ENCODE measurements at regions not wholly inside any gene's neighbourhood (a gene's known extent, or its start where the extent isn't known, plus 50 kb on each side); places are given as distances from the start of the nearest gene placed in this dataset.
A peak's percentile ranks its signal among the peaks of the same experiment; 100 is the strongest.
"Not testable (repeated sequence)": the region's sequence is repeated elsewhere in the genome, so short reads cannot be mapped to it uniquely, and the experiment has no call there.

DNA sequence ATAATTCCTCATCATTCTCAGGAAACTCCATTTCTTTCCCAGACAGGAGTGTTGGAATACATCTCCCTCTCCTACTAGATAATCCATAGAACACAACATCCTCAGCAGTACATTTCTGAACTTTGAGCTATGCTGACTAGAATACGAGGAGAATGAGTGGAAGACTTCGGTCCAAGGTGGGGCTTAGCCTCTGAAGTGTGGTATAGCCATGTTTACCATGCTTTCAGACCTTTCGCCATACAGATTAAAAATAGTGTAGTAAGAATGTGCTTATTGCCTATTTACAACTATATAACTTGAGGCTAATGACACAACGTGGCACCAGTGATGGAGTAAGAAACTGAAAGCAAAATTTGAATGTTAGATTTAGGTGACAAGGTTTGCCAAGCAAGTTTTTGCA lies 184.5 kb upstream of the KRR1 start:
- DNase-seq: no peak

GRCh38 chr12:75694534-75695268 lies 183.3 kb upstream of the KRR1 start:
- DNase-seq: no peak

DNA sequence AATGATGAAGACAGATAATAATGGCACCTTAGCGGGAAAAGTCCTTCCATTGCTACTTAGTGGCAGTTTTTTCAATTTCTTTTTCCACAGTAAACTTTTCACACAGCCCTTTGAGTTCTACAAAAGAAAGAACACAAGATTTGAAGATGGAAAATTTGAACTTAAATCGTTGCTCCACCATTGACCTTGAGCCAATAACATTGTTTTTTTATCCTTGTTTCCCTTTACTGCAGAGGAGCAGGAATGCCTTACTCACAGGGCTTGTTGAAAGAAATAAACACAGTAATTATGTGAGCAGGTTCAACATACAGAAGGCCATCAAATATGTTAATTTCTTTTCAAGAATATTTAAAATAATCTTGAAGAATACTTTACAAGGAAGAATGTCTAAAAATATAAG lies 181.5 kb upstream of the KRR1 start:
- DNase-seq: no peak

GRCh38 chr12:75690296-75690955 lies 179.0 kb upstream of the KRR1 start:
- DNase-seq: no peak

GRCh38 chr12:75686233-75686632 lies 174.8 kb upstream of the KRR1 start:
- DNase-seq: not testable (repeated sequence)

DNA sequence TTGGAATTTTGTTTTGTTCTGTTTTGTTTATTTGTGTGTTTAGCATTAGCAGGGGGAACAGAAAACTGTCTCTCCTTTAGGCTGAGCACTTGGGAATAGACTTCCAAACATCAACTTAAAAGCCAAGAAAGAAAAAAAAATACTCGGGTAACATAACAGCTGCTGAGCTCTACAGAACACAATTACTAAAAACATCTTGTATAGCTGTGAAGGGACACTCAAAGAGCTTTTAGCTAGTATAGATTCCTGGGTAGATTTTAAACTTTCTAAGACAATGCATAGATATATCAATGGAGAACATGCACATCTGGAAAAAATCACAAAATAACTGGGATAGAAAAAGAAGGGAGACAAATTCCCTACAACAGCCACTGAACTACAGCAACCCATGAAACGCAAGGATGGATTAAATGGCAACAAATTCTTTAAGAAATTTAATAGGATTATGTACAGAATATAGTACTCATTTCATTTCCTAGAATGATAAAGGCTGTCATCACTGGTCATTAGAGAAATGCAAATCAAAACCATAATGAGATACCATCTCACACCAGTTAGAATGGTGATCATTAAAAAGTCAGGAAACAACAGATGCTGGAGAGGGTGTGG lies 174.3 kb upstream of the KRR1 start:
- no peak for DNase-seq

- DNase-seq: peak; percentile 63
Measured at GRCh38 chr12:75684678-75685616, 173.5 kb upstream of the KRR1 start.

GRCh38 chr12:75683995-75684586 lies 172.7 kb upstream of the KRR1 start:
- not testable (repeated sequence) for DNase-seq

DNA sequence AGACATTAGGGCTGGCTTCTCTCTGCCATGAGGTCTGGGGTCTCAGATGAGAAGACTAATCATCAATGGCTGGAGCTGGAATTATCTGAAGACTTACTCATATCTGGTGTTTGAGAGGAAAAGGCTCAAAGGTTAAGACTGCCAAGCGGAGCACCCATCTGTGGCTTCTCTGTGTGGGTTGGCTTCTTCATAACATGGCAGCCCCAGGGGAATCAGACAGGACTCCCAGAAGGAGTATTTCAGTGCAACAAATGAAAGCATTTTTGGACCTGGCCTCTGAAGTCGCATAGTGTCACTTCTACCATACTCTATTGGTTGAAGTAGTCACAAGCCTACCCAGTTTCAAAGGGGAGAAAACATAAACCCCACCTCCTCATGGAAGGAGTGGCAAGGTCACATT lies 171.8 kb upstream of the KRR1 start:
- no peak for DNase-seq

DNA sequence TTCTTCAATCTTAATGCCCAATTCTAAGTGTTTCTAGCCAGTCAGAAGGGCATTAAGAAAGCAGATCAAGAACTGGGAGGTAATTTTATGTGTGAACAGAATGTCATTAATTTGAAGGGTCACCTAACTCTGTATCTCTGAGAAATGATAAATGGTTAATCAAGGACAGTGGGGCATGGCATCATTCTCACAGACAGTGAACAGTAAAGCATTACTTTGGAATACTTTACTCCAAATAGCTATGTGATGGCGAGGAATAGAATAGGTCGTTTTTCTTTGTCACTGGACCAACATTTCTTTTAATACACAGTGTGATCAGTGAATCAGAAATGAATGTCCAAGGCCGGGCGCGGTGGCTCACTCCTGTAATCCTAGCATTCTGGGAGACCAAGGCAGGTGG lies 166.1 kb upstream of the KRR1 start:
- no peak for DNase-seq

GRCh38 chr12:75674393-75674792 lies 163.0 kb upstream of the KRR1 start:
- DNase-seq: no peak

DNA sequence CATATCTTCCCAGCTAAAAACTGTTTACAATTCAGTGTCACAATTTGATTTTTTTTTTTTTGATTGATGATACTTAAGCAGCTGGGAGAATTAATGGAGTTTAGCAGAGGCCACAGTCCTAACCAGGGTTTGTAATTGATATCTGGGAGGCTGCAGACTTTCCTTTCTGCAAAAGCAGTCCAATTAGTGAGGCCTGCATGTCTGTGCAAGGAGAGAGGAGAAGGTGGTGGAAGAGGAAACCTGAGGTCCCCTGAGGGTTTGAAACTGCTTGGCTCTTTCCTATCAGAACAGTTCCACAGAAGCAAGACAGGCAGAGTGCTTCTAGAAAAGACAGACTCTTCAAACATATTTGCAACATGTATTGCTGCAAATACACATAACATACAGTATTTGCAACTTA lies 160.8 kb upstream of the KRR1 start:
- peak; percentile 45 for DNase-seq

DNA sequence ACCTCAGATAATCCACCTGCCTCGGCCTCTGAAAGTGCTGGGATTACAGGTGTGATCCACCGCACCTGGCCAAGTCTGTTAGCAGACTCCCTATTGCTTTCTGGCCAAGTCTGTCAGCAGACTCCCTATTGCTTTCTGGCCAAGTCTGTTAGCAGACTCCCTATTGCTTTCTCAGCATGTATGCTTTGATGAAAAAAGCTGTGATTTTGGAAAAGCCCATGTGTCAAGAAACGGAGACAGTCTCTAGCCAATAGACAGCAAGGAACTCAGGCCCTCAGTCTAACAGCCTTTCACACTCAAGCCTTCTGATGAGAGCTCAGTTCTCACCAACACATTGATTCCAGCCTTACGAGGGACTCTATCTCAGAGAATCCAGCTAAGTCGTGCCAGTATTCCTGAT lies 158.8 kb upstream of the KRR1 start:
- DNase-seq: no peak

GRCh38 chr12:75666939-75667334 lies 155.5 kb upstream of the KRR1 start:
- DNase-seq: no peak

- no peak for DNase-seq
Measured at GRCh38 chr12:75666126-75666938, 154.9 kb upstream of the KRR1 start.

GRCh38 chr12:75665216-75665615 lies 153.8 kb upstream of the KRR1 start:
- DNase-seq: no peak

DNA sequence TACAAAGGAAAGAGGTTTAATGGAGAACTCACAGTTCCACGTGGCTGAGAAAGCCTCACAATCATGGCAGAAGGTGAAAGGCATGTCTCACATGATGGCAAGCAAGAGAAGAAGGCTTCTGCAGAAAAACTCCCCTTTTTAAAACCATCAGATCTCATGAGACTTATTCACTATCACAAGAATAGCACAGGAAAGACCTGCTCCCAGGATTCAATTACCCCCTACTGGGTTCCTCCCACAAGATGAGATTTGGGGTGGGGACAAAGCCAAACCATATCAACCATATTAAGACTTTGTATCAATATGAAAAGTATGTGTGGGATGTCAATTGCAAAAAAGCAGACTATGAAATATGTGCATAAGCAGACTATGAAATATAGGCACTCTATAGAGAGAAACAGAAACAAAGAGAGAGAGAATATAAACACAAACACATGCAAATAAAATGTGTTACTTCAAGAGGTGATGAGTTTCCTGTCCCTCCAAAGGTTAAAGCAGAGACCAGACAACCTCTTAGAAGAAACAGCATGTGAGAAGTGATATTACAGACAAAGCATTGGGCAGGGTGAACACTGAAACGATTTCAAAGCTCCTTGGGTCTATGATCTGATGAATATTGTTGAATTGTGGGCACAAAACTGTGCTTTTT lies 151.2 kb upstream of the KRR1 start:
- DNase-seq: no peak

DNA sequence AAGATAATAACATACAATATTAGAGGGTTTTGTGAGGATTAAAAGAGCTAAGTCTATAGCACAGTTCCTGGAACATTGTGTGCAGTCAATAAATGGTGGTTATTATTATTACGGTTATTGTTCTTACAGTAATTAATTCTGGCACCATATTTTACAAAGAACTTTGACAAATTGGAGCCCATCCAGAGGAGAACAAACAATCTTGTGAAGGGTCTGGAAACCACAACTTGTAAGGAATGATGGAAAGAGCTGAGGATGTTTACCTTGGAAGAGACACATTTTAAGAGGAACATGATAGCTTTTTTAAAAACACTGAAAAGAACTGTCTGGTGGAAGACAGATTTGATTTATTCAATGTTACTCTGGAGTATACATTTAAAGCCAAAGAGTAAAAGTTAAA lies 150.5 kb upstream of the KRR1 start:
- no peak for DNase-seq

- DNase-seq: no peak
Measured at GRCh38 chr12:75660805-75661404, 149.5 kb upstream of the KRR1 start.

GRCh38 chr12:75660107-75660530 lies 148.7 kb upstream of the KRR1 start:
- no peak for DNase-seq

Data from NCI-H2107 (cell line).